Liver (tissue), 2 donors: ENCODE measurements at regions not wholly inside any gene's neighbourhood (a gene's known extent, or its start where the extent isn't known, plus 50 kb on each side); places are given as distances from the start of the nearest gene placed in this dataset.
A peak's percentile ranks its signal among the peaks of the same experiment; 100 is the strongest.

Source experiments
- FOXA1 ChIP-seq: IDR thresholded peaks from 2 replicates; pipeline ENCODE4 v1.6.1; 2016; ENCODE audit warnings: antibody characterized with exemption
- TF ChIP-seq, protein P1 (sequence below): fragments of 150-350 bp; IDR thresholded peaks from 2 replicates; pipeline ENCODE4 v1.5.1; 2017; ENCODE audit warnings: improper control_type of control experiment, low read depth, low read length; ENCODE audit not compliant: missing input control
- TF ChIP-seq, protein P2 (sequence below): IDR thresholded peaks from 2 replicates; pipeline ENCODE4 v1.6.1; 2016; ENCODE audit warnings: antibody characterized with exemption
- donor health status: healthy.

DNA sequence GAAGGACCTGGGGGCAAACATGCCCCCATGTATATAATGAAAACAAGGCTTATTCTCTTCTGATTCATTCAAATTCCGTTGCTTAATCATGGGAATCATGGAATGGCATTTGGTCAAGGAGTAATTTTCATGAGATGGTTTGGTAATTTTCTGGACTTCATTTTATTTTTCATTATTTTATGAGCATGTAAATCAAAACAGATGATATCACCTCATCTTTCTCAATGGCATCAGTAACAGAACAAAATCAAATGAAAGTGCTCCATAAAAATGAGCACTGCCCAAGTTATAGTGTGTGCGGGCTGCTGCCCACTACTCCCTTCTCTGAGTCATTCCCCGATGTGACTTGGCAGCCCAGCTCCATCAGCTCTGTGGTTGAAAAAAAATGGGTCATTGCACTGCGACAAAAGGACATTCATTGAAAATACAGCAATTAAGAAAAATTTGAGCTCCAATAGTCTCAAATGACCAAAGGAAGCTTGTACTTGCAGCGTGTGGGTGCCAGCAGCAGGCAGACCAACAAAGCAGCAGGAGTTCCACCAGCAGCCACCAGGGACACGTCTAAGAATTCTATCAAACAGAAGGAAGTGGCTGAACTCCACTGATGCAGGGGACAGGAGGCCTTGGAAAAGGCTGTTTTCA is 84.3 kb upstream of the VAV3 start:
- TF ChIP-seq, protein P1, sequence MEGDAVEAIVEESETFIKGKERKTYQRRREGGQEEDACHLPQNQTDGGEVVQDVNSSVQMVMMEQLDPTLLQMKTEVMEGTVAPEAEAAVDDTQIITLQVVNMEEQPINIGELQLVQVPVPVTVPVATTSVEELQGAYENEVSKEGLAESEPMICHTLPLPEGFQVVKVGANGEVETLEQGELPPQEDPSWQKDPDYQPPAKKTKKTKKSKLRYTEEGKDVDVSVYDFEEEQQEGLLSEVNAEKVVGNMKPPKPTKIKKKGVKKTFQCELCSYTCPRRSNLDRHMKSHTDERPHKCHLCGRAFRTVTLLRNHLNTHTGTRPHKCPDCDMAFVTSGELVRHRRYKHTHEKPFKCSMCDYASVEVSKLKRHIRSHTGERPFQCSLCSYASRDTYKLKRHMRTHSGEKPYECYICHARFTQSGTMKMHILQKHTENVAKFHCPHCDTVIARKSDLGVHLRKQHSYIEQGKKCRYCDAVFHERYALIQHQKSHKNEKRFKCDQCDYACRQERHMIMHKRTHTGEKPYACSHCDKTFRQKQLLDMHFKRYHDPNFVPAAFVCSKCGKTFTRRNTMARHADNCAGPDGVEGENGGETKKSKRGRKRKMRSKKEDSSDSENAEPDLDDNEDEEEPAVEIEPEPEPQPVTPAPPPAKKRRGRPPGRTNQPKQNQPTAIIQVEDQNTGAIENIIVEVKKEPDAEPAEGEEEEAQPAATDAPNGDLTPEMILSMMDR, result peak; percentile 39
- TF ChIP-seq, protein P2, sequence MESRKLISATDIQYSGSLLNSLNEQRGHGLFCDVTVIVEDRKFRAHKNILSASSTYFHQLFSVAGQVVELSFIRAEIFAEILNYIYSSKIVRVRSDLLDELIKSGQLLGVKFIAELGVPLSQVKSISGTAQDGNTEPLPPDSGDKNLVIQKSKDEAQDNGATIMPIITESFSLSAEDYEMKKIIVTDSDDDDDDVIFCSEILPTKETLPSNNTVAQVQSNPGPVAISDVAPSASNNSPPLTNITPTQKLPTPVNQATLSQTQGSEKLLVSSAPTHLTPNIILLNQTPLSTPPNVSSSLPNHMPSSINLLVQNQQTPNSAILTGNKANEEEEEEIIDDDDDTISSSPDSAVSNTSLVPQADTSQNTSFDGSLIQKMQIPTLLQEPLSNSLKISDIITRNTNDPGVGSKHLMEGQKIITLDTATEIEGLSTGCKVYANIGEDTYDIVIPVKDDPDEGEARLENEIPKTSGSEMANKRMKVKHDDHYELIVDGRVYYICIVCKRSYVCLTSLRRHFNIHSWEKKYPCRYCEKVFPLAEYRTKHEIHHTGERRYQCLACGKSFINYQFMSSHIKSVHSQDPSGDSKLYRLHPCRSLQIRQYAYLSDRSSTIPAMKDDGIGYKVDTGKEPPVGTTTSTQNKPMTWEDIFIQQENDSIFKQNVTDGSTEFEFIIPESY, result no peak
- TF ChIP-seq FOXA1, result no peak
